CMK (cell line): ENCODE measurements at regions not wholly inside any gene's neighbourhood (a gene's known extent, or its start where the extent isn't known, plus 50 kb on each side); places are given as distances from the start of the nearest gene placed in this dataset.

Experiments used
- DNase-seq: peaks from one replicate; pipeline ENCODE4 v3.0.0-alpha.2; 2010; ENCODE audit warnings: low read depth

DNA sequence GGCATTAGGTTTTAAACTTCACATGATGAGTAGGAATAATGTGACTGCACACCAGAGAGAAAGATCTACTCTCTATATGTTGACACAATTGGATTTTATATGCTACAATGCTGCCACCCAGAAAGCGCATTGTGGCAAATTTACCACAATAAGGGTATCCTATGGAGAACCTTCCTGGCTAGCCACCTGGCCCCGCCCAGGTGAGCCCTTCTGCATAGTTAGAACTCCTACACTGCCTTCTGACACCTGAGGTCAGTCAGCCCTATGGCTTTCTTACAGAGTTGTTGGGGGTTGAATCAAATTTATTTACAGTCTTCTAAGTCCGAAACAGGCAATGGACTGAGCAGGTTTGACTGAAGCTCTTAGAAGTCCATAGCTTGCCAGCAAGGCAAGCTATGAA is 153.8 kb upstream of the S100G start:
- no peak for DNase-seq

DNA sequence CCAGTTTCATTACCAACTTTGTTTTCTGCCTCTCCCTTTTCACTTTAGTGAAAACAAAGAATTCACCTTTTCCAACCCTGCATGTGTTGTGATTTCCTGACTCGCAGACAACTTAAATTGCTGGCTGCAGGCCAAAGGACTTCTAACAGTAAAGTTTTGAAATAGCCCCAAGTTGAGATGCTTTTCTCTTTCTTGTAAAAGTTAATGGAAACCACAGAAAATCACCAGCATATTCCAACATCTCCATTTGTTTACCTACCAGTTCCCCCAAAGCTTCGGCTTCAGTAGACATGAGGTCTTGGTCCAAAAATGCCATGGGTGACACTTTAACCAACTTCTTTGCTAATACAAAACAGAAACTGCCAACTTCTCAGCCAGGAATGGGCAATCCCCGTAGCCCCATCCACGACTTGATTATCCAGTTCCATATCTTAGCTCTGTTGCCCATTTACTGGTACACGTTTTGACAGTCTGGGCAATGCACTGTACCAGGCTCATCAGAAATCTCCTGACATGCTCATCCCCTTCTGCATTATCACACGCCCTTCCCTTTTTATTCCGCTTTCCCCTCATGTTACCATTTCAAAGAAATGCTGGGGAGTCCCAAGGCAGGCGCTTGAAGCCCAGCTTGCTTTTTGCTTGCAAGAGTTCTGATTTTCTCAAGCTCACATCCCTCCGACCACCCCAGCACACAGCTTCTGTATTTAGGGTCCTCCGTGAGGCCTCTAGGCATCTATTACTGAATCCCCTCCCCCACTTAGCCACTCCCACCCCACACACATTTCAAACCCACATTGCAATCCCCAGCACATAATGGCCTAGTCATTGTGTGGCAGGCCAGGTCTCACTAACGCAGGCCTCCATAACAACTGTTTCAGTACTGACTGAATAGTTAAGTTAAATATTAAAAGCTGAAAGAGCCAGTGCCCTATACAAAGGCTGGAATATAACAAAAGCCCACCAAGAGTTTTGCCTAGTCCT is 137.9 kb upstream of the S100G start:
- DNase-seq = no peak

DNA sequence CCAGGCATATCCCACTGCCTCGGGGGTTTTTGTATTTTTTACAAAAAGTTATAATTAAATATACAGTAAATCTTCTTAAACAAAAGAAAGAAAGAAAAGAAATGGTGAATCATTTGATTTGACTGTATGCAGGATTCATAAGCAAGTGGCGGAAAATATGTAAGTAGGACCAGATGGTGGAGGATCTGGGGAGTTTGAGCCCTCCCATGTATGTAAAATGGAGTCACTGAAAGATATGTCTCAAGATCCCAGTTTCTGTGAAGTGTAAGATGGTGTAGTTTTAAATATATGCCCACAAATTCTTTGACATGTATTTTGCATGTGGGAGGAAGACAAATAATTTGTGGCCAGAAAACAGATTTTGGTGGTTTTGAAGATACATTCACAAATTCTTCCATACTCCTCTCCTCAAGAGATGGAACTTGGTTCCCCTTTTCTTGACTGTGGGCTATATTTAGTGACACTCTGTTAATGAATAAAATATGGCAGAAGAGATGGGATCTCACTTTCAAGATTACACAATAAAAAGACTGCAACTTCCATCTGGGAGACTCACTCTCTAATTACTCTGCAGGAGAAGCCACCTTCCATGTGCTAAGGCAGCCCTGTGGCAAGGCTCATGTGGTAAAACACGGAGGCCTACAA is 133.6 kb upstream of the S100G start:
- no peak for DNase-seq

DNA sequence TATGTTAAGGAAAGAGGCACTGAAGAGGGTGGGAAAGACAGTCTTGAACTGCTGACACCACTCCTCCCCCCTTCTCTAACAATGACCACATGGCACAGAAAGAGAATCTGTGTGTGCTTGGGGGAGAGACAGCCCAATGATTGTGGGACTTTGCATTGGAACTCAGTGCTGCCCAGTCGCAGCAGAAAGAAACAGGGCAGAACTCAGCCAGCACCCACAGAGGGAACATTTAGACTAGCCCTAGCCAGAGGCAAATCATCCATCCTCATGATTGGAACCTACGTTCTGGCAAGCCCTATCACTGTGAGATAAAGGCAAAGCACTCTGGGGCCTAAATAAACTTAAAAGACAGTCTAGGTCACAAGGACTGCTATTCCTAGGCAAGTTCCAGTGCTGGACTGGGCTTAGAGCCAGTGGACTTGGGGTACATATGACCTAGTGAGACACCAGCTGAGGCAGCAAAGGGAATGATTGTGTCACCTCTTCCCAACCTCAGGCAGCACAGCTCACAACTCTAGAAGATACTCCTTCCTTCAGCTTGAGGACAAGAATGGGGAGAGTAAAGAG is 132.8 kb upstream of the S100G start:
- DNase-seq = no peak

DNA sequence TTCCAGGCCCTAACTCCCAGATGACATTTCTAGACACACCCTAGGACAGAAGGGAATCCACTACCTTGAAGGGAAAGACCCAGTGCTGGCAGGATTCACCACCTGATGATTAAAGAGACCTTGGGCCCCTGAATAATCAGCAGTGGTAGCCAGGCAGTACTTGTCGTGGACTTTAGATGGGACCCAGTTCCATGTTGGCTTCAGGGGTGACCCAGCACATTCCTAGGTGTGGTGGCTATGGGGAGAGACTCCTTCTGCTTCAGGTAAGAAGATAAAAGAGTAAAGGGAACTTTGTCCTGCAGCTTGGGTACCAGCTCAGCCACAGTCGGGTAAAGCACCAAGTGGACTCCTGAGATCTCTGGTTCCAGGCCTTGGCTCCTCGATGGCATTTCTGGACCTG is 131.8 kb upstream of the S100G start:
- DNase-seq = no peak

DNA sequence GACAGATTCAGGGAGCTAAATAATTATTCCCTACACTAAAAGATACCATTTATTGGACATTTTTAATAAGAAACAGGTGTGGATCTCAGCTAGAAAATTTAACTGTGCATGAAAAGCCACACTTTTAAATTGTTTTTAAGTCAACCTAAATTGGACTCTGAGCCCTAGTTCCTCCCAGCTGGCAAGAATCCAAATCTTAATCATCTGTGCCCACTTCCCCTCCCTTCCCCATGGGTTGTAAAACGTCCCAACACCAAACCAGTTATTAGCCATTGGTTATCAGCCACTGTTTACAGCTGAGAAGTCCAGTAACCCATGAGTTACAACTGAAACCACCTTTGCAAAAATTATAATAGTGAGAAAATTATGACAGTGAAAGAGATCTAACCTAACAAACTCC is 125.6 kb upstream of the S100G start:
- DNase-seq = no peak

DNA sequence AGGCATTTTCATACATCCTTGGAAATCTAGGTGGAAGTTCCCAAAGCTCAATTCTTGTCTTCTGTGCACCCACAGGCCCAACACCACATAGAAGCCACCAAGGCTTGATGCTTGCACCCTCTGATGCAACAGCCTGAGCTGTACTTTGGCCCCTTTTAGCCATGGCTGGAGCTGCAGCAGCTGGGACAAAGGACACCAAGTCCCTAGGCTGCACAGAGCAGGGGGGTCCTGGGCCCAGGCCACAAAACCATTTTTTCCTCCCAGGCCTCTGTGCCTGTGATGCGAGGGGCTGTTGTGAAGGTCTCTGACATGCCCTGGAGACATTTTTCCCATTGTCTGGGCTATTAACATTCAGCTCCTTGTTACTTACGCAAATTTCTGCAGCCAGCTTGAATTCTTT is 124.0 kb upstream of the S100G start:
- DNase-seq = no peak

DNA sequence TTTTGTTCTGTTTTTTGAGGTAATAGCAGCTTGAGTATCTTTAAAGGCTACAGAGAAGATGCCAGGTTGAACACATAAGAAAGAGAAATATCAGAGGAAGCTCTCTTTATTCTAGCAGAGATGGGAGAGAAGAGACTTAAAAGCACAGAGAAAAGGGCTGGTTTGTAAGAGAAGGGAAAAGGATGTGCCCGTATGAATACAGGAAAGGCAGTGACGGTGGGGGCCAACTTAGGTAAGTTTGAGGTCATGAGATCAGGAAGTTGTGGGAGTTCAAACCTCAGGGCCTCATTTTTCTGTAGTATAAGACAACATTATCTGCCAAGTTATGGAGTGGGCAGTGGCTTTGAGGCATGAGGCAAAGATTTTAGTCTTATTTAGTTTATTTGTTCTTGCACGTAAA is 121.3 kb upstream of the S100G start:
- no peak for DNase-seq
